LNCAP (cell line): ENCODE measurements at regions not wholly inside any gene's neighbourhood (a gene's known extent, or its start where the extent isn't known, plus 50 kb on each side); places are given as distances from the start of the nearest gene placed in this dataset.

Experiments
- TF ChIP-seq, protein P1 (sequence below): fragments of 450-650 bp; IDR thresholded peaks from 2 replicates; pipeline ENCODE4 v1.5.1; 2017; ENCODE audit warnings: mild to moderate bottlenecking

DNA sequence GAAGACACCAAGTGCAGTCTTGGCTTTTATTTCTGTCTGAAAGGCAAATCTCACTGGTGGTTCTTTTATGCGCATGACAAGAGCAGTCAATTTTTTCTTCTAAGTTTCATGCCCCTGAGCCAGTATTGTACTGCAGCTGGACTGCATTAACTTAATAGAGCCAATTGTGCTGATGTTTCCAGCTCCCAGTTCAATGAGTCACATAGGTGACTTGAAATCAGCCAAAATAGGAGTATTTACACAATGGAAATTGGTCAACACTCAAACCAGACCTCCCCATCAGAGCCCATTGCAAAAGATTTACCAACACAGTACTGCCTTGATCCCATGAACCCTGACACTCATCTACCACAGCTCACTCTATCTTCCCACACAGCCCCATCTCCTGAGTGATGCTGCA is 100.3 kb upstream of the GUCY1A1 start:
- TF ChIP-seq, protein P1, sequence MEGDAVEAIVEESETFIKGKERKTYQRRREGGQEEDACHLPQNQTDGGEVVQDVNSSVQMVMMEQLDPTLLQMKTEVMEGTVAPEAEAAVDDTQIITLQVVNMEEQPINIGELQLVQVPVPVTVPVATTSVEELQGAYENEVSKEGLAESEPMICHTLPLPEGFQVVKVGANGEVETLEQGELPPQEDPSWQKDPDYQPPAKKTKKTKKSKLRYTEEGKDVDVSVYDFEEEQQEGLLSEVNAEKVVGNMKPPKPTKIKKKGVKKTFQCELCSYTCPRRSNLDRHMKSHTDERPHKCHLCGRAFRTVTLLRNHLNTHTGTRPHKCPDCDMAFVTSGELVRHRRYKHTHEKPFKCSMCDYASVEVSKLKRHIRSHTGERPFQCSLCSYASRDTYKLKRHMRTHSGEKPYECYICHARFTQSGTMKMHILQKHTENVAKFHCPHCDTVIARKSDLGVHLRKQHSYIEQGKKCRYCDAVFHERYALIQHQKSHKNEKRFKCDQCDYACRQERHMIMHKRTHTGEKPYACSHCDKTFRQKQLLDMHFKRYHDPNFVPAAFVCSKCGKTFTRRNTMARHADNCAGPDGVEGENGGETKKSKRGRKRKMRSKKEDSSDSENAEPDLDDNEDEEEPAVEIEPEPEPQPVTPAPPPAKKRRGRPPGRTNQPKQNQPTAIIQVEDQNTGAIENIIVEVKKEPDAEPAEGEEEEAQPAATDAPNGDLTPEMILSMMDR = no peak

DNA sequence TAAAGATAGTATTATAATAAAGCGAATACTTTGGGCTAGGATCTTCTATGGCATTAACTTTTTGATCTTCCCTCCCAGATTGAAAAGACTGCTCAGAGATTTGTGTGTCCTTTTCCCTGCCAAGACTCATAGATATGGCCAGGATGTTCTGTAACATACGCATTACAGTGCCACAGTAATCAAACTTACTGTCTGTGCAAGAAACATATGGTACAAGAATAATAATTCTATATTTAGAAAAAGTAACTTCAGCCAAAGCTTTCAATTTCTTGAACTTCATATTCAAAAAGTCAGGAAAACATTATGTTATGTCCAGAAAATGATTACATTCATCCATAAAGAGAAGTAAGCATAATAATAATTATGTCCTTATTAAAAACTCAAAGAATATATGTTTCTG is 100.9 kb upstream of the GUCY1A1 start:
- TF ChIP-seq, protein P1 = no peak

DNA sequence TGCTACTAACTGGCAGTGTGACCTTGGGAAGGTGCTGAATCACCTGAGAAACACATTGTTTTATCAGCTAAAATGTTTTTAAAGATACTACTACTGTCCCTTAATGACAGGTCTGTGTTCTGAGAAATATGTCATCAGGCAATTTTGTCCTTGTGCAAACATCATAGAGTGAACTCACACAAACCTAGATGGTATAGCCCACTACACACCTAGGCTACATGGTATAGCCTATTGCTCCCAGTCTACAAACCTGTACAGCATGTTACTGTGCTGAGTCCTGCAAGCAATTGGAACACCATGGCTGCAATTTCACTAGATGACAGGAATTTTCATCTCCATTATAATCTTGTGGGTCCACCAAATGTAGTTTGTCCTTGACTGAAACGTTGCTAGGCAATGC is 101.3 kb upstream of the GUCY1A1 start:
- TF ChIP-seq, protein P1 = no peak

DNA sequence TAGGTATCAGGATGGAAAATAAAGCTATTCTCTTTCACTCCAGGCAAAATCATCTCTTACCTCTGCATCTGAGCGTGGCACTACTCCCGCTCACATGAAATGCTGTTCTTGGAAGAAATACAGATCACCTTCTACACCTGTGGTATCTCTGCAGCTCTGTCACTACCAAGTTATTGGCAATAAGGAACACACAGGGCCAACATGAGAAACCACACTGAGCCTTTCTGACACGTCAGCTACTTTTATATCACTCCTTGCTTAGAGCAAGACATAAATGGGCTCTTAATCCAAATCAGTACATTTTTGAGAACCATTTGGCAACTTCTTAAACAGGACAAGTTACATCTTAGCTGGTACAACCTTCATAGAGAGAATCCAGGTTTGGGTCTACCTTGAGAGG is 101.8 kb upstream of the GUCY1A1 start:
- TF ChIP-seq, protein P1 = no peak

DNA sequence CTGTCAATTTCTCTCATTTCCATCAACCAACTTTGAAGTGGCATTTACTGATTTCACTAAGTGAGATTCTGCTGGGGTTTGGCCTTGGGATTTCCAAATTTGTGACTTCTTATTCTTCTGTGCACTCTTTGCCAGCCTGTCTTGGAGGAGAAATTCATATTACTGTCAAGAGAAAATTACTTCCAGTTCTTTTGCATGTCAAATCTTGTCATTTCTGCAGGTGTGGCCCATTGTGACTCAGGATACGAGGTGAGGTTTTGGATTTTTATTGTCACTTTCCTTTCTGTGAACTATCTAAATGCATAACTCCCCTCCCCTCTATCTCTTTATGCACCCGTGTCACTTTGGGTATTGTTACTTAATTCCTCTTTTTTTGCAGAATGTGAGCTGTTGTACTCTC is 102.6 kb upstream of the GUCY1A1 start:
- TF ChIP-seq, protein P1 = no peak

DNA sequence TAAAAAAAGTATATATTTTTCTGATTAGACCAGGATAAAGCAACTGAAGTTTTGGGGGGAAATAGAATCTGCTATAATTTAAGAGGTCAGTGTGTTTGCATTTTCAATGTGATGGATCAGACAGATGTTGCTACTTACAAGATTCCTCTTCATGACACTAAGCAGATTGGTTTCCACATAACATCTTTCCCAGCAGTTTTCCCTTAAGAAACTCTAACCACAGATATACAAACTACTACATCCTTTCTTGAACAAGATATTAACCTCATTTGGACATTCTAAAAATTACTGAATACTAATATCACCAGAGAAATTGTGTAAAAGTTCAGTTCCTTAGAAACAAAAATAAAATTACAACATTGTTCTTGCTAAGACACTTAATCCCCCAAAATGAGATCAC is 106.7 kb upstream of the GUCY1A1 start:
- TF ChIP-seq, protein P1 = no peak

DNA sequence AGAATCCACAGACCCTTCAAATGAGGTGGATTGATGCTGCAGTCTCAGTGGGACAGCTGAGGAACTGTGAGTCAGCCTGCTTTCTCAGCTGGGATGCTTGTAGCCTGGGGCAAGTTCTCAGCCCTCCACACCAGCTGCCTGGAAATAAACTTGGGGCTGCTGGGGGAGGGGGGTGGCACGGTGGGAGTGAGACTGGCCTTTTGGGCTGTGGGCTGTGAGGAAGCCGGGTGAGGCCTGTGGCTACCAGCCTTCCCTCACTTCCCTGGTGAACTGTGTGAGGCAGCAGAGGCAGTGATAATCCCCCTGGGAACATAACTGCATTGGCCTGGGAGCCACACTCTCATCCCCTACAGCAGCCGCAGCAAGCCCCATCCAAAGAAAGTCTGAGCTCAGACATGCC is 114.5 kb upstream of the GUCY1A1 start:
- TF ChIP-seq, protein P1 = no peak

DNA sequence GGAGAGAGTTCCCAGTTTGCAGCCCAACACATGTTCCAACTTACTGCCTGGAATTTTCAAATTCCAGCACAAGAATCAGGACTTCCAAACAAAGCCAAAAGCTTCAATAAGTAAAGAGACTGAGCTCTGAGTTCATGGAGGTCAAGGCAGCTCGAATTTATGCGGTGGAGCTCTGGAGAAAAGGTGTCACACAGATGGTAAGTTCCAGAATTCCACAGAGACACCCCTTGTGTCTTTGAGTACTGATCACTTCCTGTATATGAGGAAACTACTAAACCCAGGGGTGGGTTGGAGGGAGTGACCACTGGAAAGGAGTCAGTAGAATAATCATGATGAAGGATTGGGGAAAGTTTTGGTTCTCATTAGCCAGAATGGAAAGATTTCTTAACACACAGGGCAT is 118.5 kb upstream of the GUCY1A1 start:
- TF ChIP-seq, protein P1 = no peak
